ENCODE measurements at regions not wholly inside any gene's neighbourhood (a gene's known extent, or its start where the extent isn't known, plus 50 kb on each side); places are given as distances from the start of the nearest gene placed in this dataset.

- no peak for TF ChIP-seq CTCF (IDR thresholded peaks at IDR 0.05)
- TF ChIP-seq POLR2A (IDR thresholded peaks at IDR 0.05) = no peak
Observed at GRCh38 chr2:64262816-64263215, 118.6 kb upstream of the PELI1 start.
